ENCODE measurements at regions not wholly inside any gene's neighbourhood (a gene's known extent, or its start where the extent isn't known, plus 50 kb on each side); places are given as distances from the start of the nearest gene placed in this dataset.
"Not testable (repeated sequence)": the region's sequence is repeated elsewhere in the genome, so short reads cannot be mapped to it uniquely, and the experiment has no call there.

GRCh38 chr2:20130821-20131645, 79.6 kb upstream of the LAPTM4A start:
- no peak for DNase-seq (ENCODE audit: low spot score)

GRCh38 chr2:20130160-20130560, 78.7 kb upstream of the LAPTM4A start:
- no peak for DNase-seq (ENCODE audit: low spot score)

- no peak for DNase-seq (ENCODE audit: low spot score)
These were observed 78.1 kb upstream of the LAPTM4A start for GRCh38 chr2:20129331-20130159.

GRCh38 chr2:20128506-20129330, 77.3 kb upstream of the LAPTM4A start:
- no peak for DNase-seq (ENCODE audit: low spot score)

GRCh38 chr2:20126469-20126868, 75.0 kb upstream of the LAPTM4A start:
- no peak for DNase-seq (ENCODE audit: low spot score)

GRCh38 chr2:20126040-20126439, 74.6 kb upstream of the LAPTM4A start:
- no peak for DNase-seq (ENCODE audit: low spot score)

GRCh38 chr2:20125616-20126015, 74.2 kb upstream of the LAPTM4A start:
- no peak for DNase-seq (ENCODE audit: low spot score)

GRCh38 chr2:20125164-20125563, 73.7 kb upstream of the LAPTM4A start:
- no peak for DNase-seq (ENCODE audit: low spot score)

- no peak for DNase-seq (ENCODE audit: low spot score)
These were observed 72.6 kb upstream of the LAPTM4A start for GRCh38 chr2:20123871-20124594.

GRCh38 chr2:20122864-20123263, 71.4 kb upstream of the LAPTM4A start:
- no peak for DNase-seq (ENCODE audit: low spot score)

GRCh38 chr2:20120569-20121416, 69.4 kb upstream of the LAPTM4A start:
- no peak for DNase-seq (ENCODE audit: low spot score)

- no peak for DNase-seq (ENCODE audit: low spot score)
These were observed 66.6 kb upstream of the LAPTM4A start for GRCh38 chr2:20118051-20118450.

- DNase-seq (ENCODE audit: low spot score), result no peak
These were observed 64.5 kb upstream of the LAPTM4A start for GRCh38 chr2:20115902-20116301.

- DNase-seq (ENCODE audit: low spot score), result no peak
These were observed 63.9 kb upstream of the LAPTM4A start for GRCh38 chr2:20115374-20115773.

- no peak for DNase-seq (ENCODE audit: low spot score)
These were observed 62.8 kb upstream of the LAPTM4A start for GRCh38 chr2:20113986-20114938.

- DNase-seq (ENCODE audit: low spot score), result no peak
These were observed 61.8 kb upstream of the LAPTM4A start for GRCh38 chr2:20113004-20113796.

- not testable (repeated sequence) for DNase-seq (ENCODE audit: low spot score)
These were observed 60.9 kb upstream of the LAPTM4A start for GRCh38 chr2:20112361-20112760.

- DNase-seq (ENCODE audit: low spot score), result no peak
These were observed 60.1 kb upstream of the LAPTM4A start for GRCh38 chr2:20111311-20112131.

Measured in hematopoietic multipotent progenitor cell treated with erythropoietin and hydrocortisone succinate and interleukin-3 and kit ligand, for 15 days (in vitro differentiated cells).